ENCODE measurements at regions not wholly inside any gene's neighbourhood (a gene's known extent, or its start where the extent isn't known, plus 50 kb on each side); places are given as distances from the start of the nearest gene placed in this dataset.

DNA sequence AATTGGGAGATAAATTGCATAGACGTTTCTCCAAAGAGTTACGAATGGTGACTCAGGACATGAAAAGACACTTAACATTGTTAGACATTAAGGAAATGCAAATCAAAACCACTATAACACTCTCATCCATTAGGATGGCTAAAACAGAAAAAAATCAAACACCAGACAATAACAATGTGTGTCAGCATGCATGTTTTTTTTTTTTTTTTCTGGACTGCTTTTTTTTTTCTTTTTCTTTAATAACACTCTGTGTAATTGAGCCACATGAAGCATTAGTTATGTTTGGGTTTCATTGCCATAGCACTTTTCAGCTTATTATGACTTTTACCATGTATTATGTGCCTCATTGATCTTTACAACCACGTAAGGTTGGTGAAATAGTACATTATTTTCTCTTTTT, 95.0 kb downstream of the NFKBIZ start:
- intact Hi-C loops (cut with DNase I) = no loop called here
- no peak overlapping the region for H3K4me3 ChIP-seq
- H3K27ac ChIP-seq = no peak overlapping the region
- TF ChIP-seq CTCF (IDR thresholded peaks at IDR 0.05) = no peak
- peaks cover 0 to 34% (median 24%) of the 10 kb centered on the region in 9 donors for H3K4me1 ChIP-seq
- no peaks in the 10 kb centered on the region for H3K27me3 ChIP-seq
- WGBS, 2 donors = 89 to 91% methylated on average over 3 of the region's 3 CpGs
- no peak for ATAC-seq
- H3K9me3 ChIP-seq = no peaks in the 10 kb centered on the region
- no peaks in the 10 kb centered on the region for H3K36me3 ChIP-seq
- DNase-seq = no peak

- DNase-seq (no peak), ATAC-seq (no peak)
- no peak overlapping the region for H3K4me3 ChIP-seq
- no peaks in the 10 kb centered on the region for H3K9me3 ChIP-seq
- TF ChIP-seq CTCF (IDR thresholded peaks at IDR 0.05) = no peak
- no peak overlapping the region for H3K27ac ChIP-seq
- H3K27me3 ChIP-seq = no peaks in the 10 kb centered on the region
- intact Hi-C loops (cut with DNase I) = no loop called here
- peaks cover 0 to 26% (median 8%) of the 10 kb centered on the region in 9 donors for H3K4me1 ChIP-seq
- no peaks in the 10 kb centered on the region for H3K36me3 ChIP-seq
Observed at GRCh38 chr3:101945980-101946379, 96.7 kb downstream of the NFKBIZ start.

DNA sequence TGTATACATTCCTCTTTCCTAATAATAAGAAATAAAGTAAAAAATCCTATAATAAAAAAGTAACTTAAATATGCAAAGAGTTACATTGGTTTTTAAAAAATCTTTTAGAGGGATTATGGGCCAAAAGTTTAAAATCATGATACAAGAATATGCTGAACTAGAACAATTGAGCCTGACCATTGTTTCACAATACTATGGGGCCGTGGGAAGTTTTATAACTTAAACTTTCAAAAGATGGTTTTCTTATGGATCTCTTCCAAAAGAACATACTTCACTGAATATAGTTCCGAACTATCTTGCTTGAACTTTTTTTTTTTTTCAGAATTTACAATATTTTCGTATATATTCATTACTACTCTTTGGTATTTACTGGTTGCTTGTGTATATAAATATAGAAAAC, 97.6 kb downstream of the NFKBIZ start:
- intact Hi-C loops (cut with DNase I) = no loop called here

GRCh38 chr3:101950510-101950909, 101.2 kb downstream of the NFKBIZ start:
- Histone ChIP-seq H3K4me3 (no peak overlapping the region), H3K4me1 (peaks cover 0 to 9% (median 0%) of the 10 kb centered on the region in 9 donors), H3K36me3 (no peaks in the 10 kb centered on the region), H3K27ac (peak overlapping the region in 6 of 10 donors; percentile 7 to 48 (median 24)), H3K9me3 (no peaks in the 10 kb centered on the region), H3K27me3 (no peaks in the 10 kb centered on the region)
- DNase-seq = no peak
- ATAC-seq = peak in 6 of 8 donors; percentile 41 to 77 (median 61)
- TF ChIP-seq CTCF (IDR thresholded peaks at IDR 0.05) = no peak
- WGBS, 2 donors = 88 to 91% methylated on average over 4 of the region's 4 CpGs
- intact Hi-C loops (cut with DNase I) = no loop called here

More for the DNA sequence above, 97.6 kb downstream of the NFKBIZ start:
- ATAC-seq = no peak
- DNase-seq = no peak
- Histone ChIP-seq H3K27me3 (no peaks in the 10 kb centered on the region), H3K27ac (no peak overlapping the region), H3K36me3 (no peaks in the 10 kb centered on the region), H3K9me3 (no peaks in the 10 kb centered on the region), H3K4me1 (peaks cover 0 to 17% (median 0%) of the 10 kb centered on the region in 9 donors), H3K4me3 (no peak overlapping the region)
- TF ChIP-seq CTCF (IDR thresholded peaks at IDR 0.05) = no peak
- WGBS, 2 donors = 79 to 93% methylated on average over 3 of the region's 3 CpGs
